Endothelial cell of hepatic sinusoid (primary cell): ENCODE measurements at regions not wholly inside any gene's neighbourhood (a gene's known extent, or its start where the extent isn't known, plus 50 kb on each side); places are given as distances from the start of the nearest gene placed in this dataset.
"Not testable (repeated sequence)": the region's sequence is repeated elsewhere in the genome, so short reads cannot be mapped to it uniquely, and the experiment has no call there.

ENCODE experiments used
- in situ Hi-C: cut with HindIII; loops from 2 replicates; pipeline ENCODE4 v1.10.0; 2017; ENCODE audit warnings: low sequenced_read_pairs

GRCh38 chr9:3662671-3663070, 136.9 kb upstream of the RFX3 start:
- in situ Hi-C loops, result no loop called here

- in situ Hi-C loops, result no loop called here
These were observed 135.1 kb upstream of the RFX3 start for GRCh38 chr9:3660936-3661335.

GRCh38 chr9:3659647-3660046, 133.8 kb upstream of the RFX3 start:
- in situ Hi-C loops, result no loop called here

GRCh38 chr9:3658964-3659363, 133.2 kb upstream of the RFX3 start:
- in situ Hi-C loops, result no loop called here

GRCh38 chr9:3656224-3656623, 130.4 kb upstream of the RFX3 start:
- in situ Hi-C loops, result no loop called here

- in situ Hi-C loops, result no loop called here
These were observed 125.3 kb upstream of the RFX3 start for GRCh38 chr9:3650994-3651622.

- in situ Hi-C loops, result no loop called here
These were observed 123.0 kb upstream of the RFX3 start for GRCh38 chr9:3648722-3649246.

- in situ Hi-C loops, result no loop called here
These were observed 122.5 kb upstream of the RFX3 start for GRCh38 chr9:3648266-3648665.

GRCh38 chr9:3647652-3648051, 121.9 kb upstream of the RFX3 start:
- in situ Hi-C loops, result no loop called here

- in situ Hi-C loops, result no loop called here
These were observed 120.4 kb upstream of the RFX3 start for GRCh38 chr9:3646226-3646625.

- in situ Hi-C loops, result not testable (repeated sequence)
These were observed 116.3 kb upstream of the RFX3 start for GRCh38 chr9:3642075-3642474.

- in situ Hi-C loops, result no loop called here
These were observed 103.7 kb upstream of the RFX3 start for GRCh38 chr9:3629495-3629894.

- in situ Hi-C loops, result no loop called here
These were observed 102.4 kb upstream of the RFX3 start for GRCh38 chr9:3628239-3628638.

GRCh38 chr9:3608011-3608410, 82.2 kb upstream of the RFX3 start:
- in situ Hi-C loops, result no loop called here

GRCh38 chr9:3600672-3601071, 74.9 kb upstream of the RFX3 start:
- in situ Hi-C loops, result no loop called here

- in situ Hi-C loops, result no loop called here
These were observed 72.0 kb upstream of the RFX3 start for GRCh38 chr9:3597792-3598191.

GRCh38 chr9:3586066-3586465, 60.3 kb upstream of the RFX3 start:
- in situ Hi-C loops, result no loop called here

GRCh38 chr9:3585606-3586005, 59.8 kb upstream of the RFX3 start:
- in situ Hi-C loops, result no loop called here

- in situ Hi-C loops, result no loop called here
These were observed 53.0 kb upstream of the RFX3 start for GRCh38 chr9:3578786-3579185.

- in situ Hi-C loops, result no loop called here
These were observed 50.5 kb upstream of the RFX3 start for GRCh38 chr9:3576328-3576727.

- in situ Hi-C loops, result no loop called here
These were observed 50.0 kb upstream of the RFX3 start for GRCh38 chr9:3575821-3576220.
